Myocyte (in vitro differentiated cells): ENCODE measurements at regions not wholly inside any gene's neighbourhood (a gene's known extent, or its start where the extent isn't known, plus 50 kb on each side); places are given as distances from the start of the nearest gene placed in this dataset.
A peak's percentile ranks its signal among the peaks of the same experiment; 100 is the strongest.

Experiments used
- DNase-seq: peaks from one replicate; pipeline ENCODE4 v3.0.0-alpha.2; 2012; ENCODE audit warnings: low read depth

GRCh38 chr4:100084892-100085291 is 105.4 kb downstream of the DDIT4L start:
- no peak for DNase-seq

- DNase-seq = no peak
These were observed 107.0 kb downstream of the DDIT4L start for GRCh38 chr4:100083289-100083688.

GRCh38 chr4:100082852-100083251 is 107.4 kb downstream of the DDIT4L start:
- DNase-seq = no peak

- DNase-seq = no peak
These were observed 108.8 kb downstream of the DDIT4L start for GRCh38 chr4:100081491-100081890.

GRCh38 chr4:100079264-100079663 is 111.0 kb downstream of the DDIT4L start:
- no peak for DNase-seq

- DNase-seq = no peak
These were observed 113.5 kb downstream of the DDIT4L start for GRCh38 chr4:100076753-100077152.

- DNase-seq = no peak
These were observed 114.6 kb downstream of the DDIT4L start for GRCh38 chr4:100075486-100076270.

GRCh38 chr4:100075056-100075455 is 115.2 kb downstream of the DDIT4L start:
- peak; percentile 24 for DNase-seq

- no peak for DNase-seq
These were observed 118.8 kb downstream of the DDIT4L start for GRCh38 chr4:100071506-100071905.

- DNase-seq = no peak
These were observed 119.4 kb downstream of the DDIT4L start for GRCh38 chr4:100070868-100071267.

GRCh38 chr4:100069207-100069606 is 119.1 kb upstream of the H2AZ1 start:
- no peak for DNase-seq

GRCh38 chr4:100067255-100067654 is 117.2 kb upstream of the H2AZ1 start:
- DNase-seq = no peak

- DNase-seq = no peak
These were observed 113.3 kb upstream of the H2AZ1 start for GRCh38 chr4:100063355-100063754.

- DNase-seq = no peak
These were observed 112.8 kb upstream of the H2AZ1 start for GRCh38 chr4:100062921-100063320.

GRCh38 chr4:100061835-100062234 is 111.8 kb upstream of the H2AZ1 start:
- DNase-seq = no peak

GRCh38 chr4:100060765-100061416 is 110.8 kb upstream of the H2AZ1 start:
- no peak for DNase-seq

- DNase-seq = no peak
These were observed 109.4 kb upstream of the H2AZ1 start for GRCh38 chr4:100059467-100059866.

GRCh38 chr4:100056701-100057100 is 106.6 kb upstream of the H2AZ1 start:
- no peak for DNase-seq

- DNase-seq = no peak
These were observed 104.0 kb upstream of the H2AZ1 start for GRCh38 chr4:100054071-100054470.

- DNase-seq = no peak
These were observed 99.8 kb upstream of the H2AZ1 start for GRCh38 chr4:100049872-100050271.

GRCh38 chr4:100042711-100043110 is 92.6 kb upstream of the H2AZ1 start:
- DNase-seq = no peak

GRCh38 chr4:100042235-100042634 is 92.2 kb upstream of the H2AZ1 start:
- DNase-seq = no peak

- DNase-seq = no peak
These were observed 91.6 kb upstream of the H2AZ1 start for GRCh38 chr4:100041646-100042045.
